ENCODE measurements at regions not wholly inside any gene's neighbourhood (a gene's known extent, or its start where the extent isn't known, plus 50 kb on each side); places are given as distances from the start of the nearest gene placed in this dataset.

- H3K4me3 ChIP-seq = no peak overlapping the region
- H3K36me3 ChIP-seq = no peaks in the 10 kb centered on the region
- no peaks in the 10 kb centered on the region for H3K9me3 ChIP-seq
- no peak overlapping the region for H3K27ac ChIP-seq
- DNase-seq = no peak
- no peaks in the 10 kb centered on the region for H3K4me1 ChIP-seq
- TF ChIP-seq CTCF (IDR thresholded peaks at IDR 0.05) (no peak), POLR2A (IDR thresholded peaks at IDR 0.05) (no peak)
- intact Hi-C loops (cut with DNase I) = no loop called here
- H3K27me3 ChIP-seq = no peaks in the 10 kb centered on the region
- ATAC-seq = no peak
- WGBS, 4 donors = 85 to 90% (median 87%) methylated on average over 4 of the region's 4 CpGs
These were observed 510.2 kb upstream of the LCORL start for GRCh38 chr4:18531731-18532130.

- no peaks in the 10 kb centered on the region for H3K36me3 ChIP-seq
- no peaks in the 10 kb centered on the region for H3K4me1 ChIP-seq
- ATAC-seq = no peak
- intact Hi-C loops (cut with DNase I) = no loop called here
- DNase-seq = no peak
- H3K27me3 ChIP-seq = no peaks in the 10 kb centered on the region
- no peak overlapping the region for H3K27ac ChIP-seq
- H3K9me3 ChIP-seq = no peaks in the 10 kb centered on the region
- H3K4me3 ChIP-seq = no peak overlapping the region
- TF ChIP-seq CTCF (IDR thresholded peaks at IDR 0.05) = no peak
- TF ChIP-seq POLR2A (IDR thresholded peaks at IDR 0.05) = no peak
These were observed 507.9 kb upstream of the LCORL start for GRCh38 chr4:18529482-18529881.

GRCh38 chr4:18524667-18525066, 503.1 kb upstream of the LCORL start:
- WGBS, 4 donors = 70 to 82% (median 74%) methylated on average over 4 of the region's 4 CpGs

GRCh38 chr4:18518098-18518497, 496.5 kb upstream of the LCORL start:
- intact Hi-C loops (cut with DNase I) = no loop called here
- no peak for ATAC-seq

More at GRCh38 chr4:18524667-18525066, 503.1 kb upstream of the LCORL start:
- ATAC-seq (no peak), DNase-seq (no peak)
- H3K4me1 ChIP-seq = no peaks in the 10 kb centered on the region
- H3K36me3 ChIP-seq = no peaks in the 10 kb centered on the region
- no peaks in the 10 kb centered on the region for H3K9me3 ChIP-seq
- TF ChIP-seq CTCF (IDR thresholded peaks at IDR 0.05) (no peak), POLR2A (IDR thresholded peaks at IDR 0.05) (no peak)
- no peak overlapping the region for H3K27ac ChIP-seq
- no peaks in the 10 kb centered on the region for H3K27me3 ChIP-seq
- intact Hi-C loops (cut with DNase I) = no loop called here
- H3K4me3 ChIP-seq = no peak overlapping the region

More at GRCh38 chr4:18518098-18518497, 496.5 kb upstream of the LCORL start:
- Histone ChIP-seq H3K9me3 (no peaks in the 10 kb centered on the region), H3K4me3 (no peak overlapping the region), H3K4me1 (no peaks in the 10 kb centered on the region), H3K27ac (no peak overlapping the region), H3K36me3 (no peaks in the 10 kb centered on the region), H3K27me3 (no peaks in the 10 kb centered on the region)
- TF ChIP-seq POLR2A (IDR thresholded peaks at IDR 0.05) (no peak), CTCF (IDR thresholded peaks at IDR 0.05) (no peak)
- WGBS, 4 donors = 8 to 12% (median 10%) methylated on average over 3 of the region's 3 CpGs
- no peak for DNase-seq

Data from heart left ventricle (tissue), 16 donors.